ENCODE measurements at regions not wholly inside any gene's neighbourhood (a gene's known extent, or its start where the extent isn't known, plus 50 kb on each side); places are given as distances from the start of the nearest gene placed in this dataset.

DNA sequence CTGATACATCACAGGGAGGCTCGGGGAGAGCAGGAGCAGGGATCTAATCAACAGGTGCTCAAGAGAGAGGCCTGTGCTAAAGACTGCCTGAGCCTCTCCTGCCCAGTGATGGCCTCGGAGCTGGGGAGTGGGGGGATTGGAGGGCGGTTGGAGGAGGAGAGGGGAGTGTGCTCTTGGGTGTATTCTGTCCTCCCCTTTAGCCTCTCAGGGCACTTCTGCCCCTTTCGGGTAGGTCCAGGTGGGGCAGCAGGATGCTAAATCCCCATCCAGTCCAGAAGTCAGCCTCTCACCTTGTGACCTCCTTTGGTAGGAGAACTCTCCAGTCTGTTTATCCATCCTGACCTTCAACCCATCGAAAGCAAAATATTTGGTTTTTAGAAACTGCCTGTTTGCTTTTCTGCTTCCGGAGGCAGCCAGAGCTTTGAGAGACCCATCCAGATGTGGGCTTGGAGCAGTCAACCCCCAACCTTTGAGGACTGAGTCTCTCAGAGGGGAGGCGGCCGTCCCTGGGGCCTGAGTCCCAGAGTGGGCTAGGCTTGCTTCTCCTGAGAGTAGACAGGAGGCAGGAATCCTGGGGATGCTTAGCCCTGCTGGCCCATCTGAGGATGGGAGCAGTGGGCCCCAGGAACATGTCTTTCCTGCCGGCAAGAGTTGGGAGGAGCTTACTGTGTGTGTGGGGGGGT is 105.2 kb upstream of the SYT13 start:
- no peaks in the 10 kb centered on the region for H3K4me1 Mint-ChIP-seq
- Histone ChIP-seq H3K9me3 (replicated peaks in 1 of 2; ENCODE audit: control insufficient read depth in 1 of 2, insufficient read depth in 1 of 2, low read length in 2 of 2) (no peaks in the 10 kb centered on the region), H4K20me1 (ENCODE audit: insufficient read depth, low read length) (no peaks in the 10 kb centered on the region), H3K4me2 (replicated peaks; ENCODE audit: extremely low read depth, low read length, poor library complexity, severe bottlenecking) (no peak overlapping the region), H3K79me2 (ENCODE audit: insufficient read depth, low read length) (no peaks in the 10 kb centered on the region), H3K4me3 (replicated peaks in 1 of 3; ENCODE audit: low read depth in 2 of 3, low read length in 3 of 3) (no peak overlapping the region), H3K9ac (ENCODE audit: insufficient read depth, low read length, poor library complexity, severe bottlenecking) (no peak overlapping the region), H3K27ac (ENCODE audit: low read depth in 1 of 2, low read length in 2 of 2) (no peak overlapping the region), H3K36me3 (replicated peaks in 1 of 2; ENCODE audit: control insufficient read depth in 1 of 2, insufficient read depth in 2 of 2, low read length in 2 of 2) (no peaks in the 10 kb centered on the region), H2AFZ (ENCODE audit: insufficient read depth, low read depth, low read length, poor library complexity, severe bottlenecking) (no peak overlapping the region), H3K27me3 (ENCODE audit: control insufficient read depth in 2 of 2, insufficient read depth in 2 of 2, low read length in 2 of 2) (no peaks in the 10 kb centered on the region), H3K4me1 (ENCODE audit: control insufficient read depth in 1 of 2, insufficient read depth in 2 of 2, low read length in 2 of 2) (no peaks in the 10 kb centered on the region)
- DNase-seq = no peak
- no peaks in the 10 kb centered on the region for H3K36me3 Mint-ChIP-seq
- H3K9me3 Mint-ChIP-seq = peaks cover 0 to 3% (median 0%) of the 10 kb centered on the region in 7 donors
- H3K27ac Mint-ChIP-seq = no peak overlapping the region
- TF ChIP-seq, protein P1, sequence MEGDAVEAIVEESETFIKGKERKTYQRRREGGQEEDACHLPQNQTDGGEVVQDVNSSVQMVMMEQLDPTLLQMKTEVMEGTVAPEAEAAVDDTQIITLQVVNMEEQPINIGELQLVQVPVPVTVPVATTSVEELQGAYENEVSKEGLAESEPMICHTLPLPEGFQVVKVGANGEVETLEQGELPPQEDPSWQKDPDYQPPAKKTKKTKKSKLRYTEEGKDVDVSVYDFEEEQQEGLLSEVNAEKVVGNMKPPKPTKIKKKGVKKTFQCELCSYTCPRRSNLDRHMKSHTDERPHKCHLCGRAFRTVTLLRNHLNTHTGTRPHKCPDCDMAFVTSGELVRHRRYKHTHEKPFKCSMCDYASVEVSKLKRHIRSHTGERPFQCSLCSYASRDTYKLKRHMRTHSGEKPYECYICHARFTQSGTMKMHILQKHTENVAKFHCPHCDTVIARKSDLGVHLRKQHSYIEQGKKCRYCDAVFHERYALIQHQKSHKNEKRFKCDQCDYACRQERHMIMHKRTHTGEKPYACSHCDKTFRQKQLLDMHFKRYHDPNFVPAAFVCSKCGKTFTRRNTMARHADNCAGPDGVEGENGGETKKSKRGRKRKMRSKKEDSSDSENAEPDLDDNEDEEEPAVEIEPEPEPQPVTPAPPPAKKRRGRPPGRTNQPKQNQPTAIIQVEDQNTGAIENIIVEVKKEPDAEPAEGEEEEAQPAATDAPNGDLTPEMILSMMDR (IDR thresholded peaks at IDR 0.05) = no peak
- intact Hi-C loops (cut with micrococcal nuclease) = no loop called here
- H3K4me3 Mint-ChIP-seq = no peak overlapping the region
- WGBS (ENCODE audit: insufficient coverage) = 87% methylated on average over 7 of the region's 9 CpGs
- peaks cover 15 to 41% (median 27%) of the 10 kb centered on the region in 3 donors for H3K27me3 Mint-ChIP-seq (ENCODE audit: low read depth in 3 of 3)

DNA sequence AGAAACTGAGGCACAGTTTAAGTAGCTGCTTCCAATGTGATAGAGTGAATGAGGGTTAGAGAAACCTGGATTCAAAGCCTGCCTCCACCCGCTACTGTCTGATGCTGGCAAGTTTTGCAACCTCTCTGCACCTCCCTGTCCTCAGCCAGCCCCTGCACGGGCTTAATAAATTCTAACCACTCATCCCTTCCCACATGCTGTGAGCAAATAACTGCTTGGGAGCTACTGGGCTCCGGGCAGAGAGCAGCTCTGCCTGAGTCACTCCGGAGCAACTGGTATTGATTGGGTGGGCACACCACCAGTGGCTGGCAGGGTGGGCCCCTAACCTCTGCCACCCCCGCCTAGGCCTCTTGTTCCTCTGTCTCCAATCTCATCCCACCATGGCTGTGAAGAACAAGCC is 104.3 kb upstream of the SYT13 start:
- WGBS (ENCODE audit: insufficient coverage) = 75% methylated on average over 4 of the region's 5 CpGs
- no peak overlapping the region for H3K27ac Mint-ChIP-seq

More for the DNA sequence above, 104.3 kb upstream of the SYT13 start:
- Histone ChIP-seq H3K9ac (ENCODE audit: insufficient read depth, low read length, poor library complexity, severe bottlenecking) (no peak overlapping the region), H3K4me3 (replicated peaks in 1 of 3; ENCODE audit: low read depth in 2 of 3, low read length in 3 of 3) (no peak overlapping the region), H3K4me1 (ENCODE audit: control insufficient read depth in 1 of 2, insufficient read depth in 2 of 2, low read length in 2 of 2) (no peaks in the 10 kb centered on the region), H2AFZ (ENCODE audit: insufficient read depth, low read depth, low read length, poor library complexity, severe bottlenecking) (no peak overlapping the region), H3K27me3 (ENCODE audit: control insufficient read depth in 2 of 2, insufficient read depth in 2 of 2, low read length in 2 of 2) (peaks cover 0 to 3% of the 10 kb centered on the region in 2 donors), H3K27ac (ENCODE audit: low read depth in 1 of 2, low read length in 2 of 2) (no peak overlapping the region), H3K79me2 (ENCODE audit: insufficient read depth, low read length) (no peaks in the 10 kb centered on the region), H4K20me1 (ENCODE audit: insufficient read depth, low read length) (no peaks in the 10 kb centered on the region), H3K36me3 (replicated peaks in 1 of 2; ENCODE audit: control insufficient read depth in 1 of 2, insufficient read depth in 2 of 2, low read length in 2 of 2) (no peaks in the 10 kb centered on the region), H3K4me2 (replicated peaks; ENCODE audit: extremely low read depth, low read length, poor library complexity, severe bottlenecking) (no peak overlapping the region), H3K9me3 (replicated peaks in 1 of 2; ENCODE audit: control insufficient read depth in 1 of 2, insufficient read depth in 1 of 2, low read length in 2 of 2) (no peaks in the 10 kb centered on the region)
- TF ChIP-seq, protein P1 (IDR thresholded peaks at IDR 0.05) = no peak
- Mint-ChIP-seq H3K36me3 (no peaks in the 10 kb centered on the region), H3K4me3 (peak overlapping the region in 1 of 2 donors; percentile 23), H3K27me3 (ENCODE audit: low read depth in 3 of 3) (peaks cover 16 to 42% (median 26%) of the 10 kb centered on the region in 3 donors), H3K9me3 (peaks cover 0 to 3% (median 0%) of the 10 kb centered on the region in 7 donors), H3K4me1 (no peaks in the 10 kb centered on the region)
- intact Hi-C loops (cut with micrococcal nuclease) = no loop called here
- no peak for DNase-seq
